Muscle layer of duodenum (tissue), 2 donors: ENCODE measurements at regions not wholly inside any gene's neighbourhood (a gene's known extent, or its start where the extent isn't known, plus 50 kb on each side); places are given as distances from the start of the nearest gene placed in this dataset.
"Not testable (repeated sequence)": the region's sequence is repeated elsewhere in the genome, so short reads cannot be mapped to it uniquely, and the experiment has no call there.

Experiments used
- H3K27ac ChIP-seq: one replicate; pipeline ENCODE4 v1.7.0; 2013; ENCODE audit warnings: mild to moderate bottlenecking, low read length
- H3K27me3 ChIP-seq: one replicate; pipeline ENCODE4 v1.7.0; 2013; ENCODE audit warnings: low read depth, mild to moderate bottlenecking, control low read depth, low read length
- H3K36me3 ChIP-seq, 2 donors: one replicate each; pipeline ENCODE4 v1.7.0; 2013; ENCODE audit warnings: low read length in 2 of 2, control low read depth in 1 of 2, mild to moderate bottlenecking in 1 of 2; ENCODE audit not compliant: insufficient read depth in 2 of 2, control insufficient read depth in 1 of 2
- H3K4me1 ChIP-seq, 2 donors: one replicate each; pipeline ENCODE4 v1.7.0; 2013; ENCODE audit warnings: low read length in 2 of 2, mild to moderate bottlenecking in 2 of 2, control low read depth in 1 of 2, moderate library complexity in 1 of 2; ENCODE audit not compliant: insufficient read depth in 2 of 2, control insufficient read depth in 1 of 2
- H3K4me3 ChIP-seq, 2 donors: one replicate each; pipeline ENCODE4 v1.7.0; 2013; ENCODE audit warnings: low read length in 2 of 2, low read depth in 1 of 2, mild to moderate bottlenecking in 1 of 2
- H3K9me3 ChIP-seq, 2 donors: one replicate each; pipeline ENCODE4 v1.7.0; 2013; ENCODE audit warnings: low read length in 2 of 2, control low read depth in 1 of 2, mild to moderate bottlenecking in 1 of 2; ENCODE audit not compliant: control insufficient read depth in 1 of 2
- donor health status: healthy.

DNA sequence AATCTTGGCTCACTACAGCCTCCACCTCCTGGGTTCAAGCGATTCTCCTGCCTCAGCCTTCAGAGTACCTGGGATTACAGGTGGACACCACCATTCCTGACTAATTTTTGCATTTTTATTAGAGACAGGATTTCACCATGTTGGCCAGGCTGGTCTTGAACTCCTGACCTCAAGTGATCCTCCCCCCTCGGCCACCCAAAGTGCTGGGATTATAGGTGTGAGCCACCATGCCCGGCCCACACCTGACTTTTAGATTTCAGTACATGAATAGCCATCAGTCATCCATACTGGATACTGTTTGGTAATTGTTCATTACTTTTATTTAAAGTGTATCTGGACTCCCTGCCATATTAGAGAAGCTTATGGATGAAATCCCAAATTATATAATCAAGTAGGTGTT is 82.6 kb upstream of the DCC start:
- not testable (repeated sequence) for H3K9me3 ChIP-seq, H3K36me3 ChIP-seq, H3K27ac ChIP-seq, H3K27me3 ChIP-seq, H3K4me1 ChIP-seq, H3K4me3 ChIP-seq

DNA sequence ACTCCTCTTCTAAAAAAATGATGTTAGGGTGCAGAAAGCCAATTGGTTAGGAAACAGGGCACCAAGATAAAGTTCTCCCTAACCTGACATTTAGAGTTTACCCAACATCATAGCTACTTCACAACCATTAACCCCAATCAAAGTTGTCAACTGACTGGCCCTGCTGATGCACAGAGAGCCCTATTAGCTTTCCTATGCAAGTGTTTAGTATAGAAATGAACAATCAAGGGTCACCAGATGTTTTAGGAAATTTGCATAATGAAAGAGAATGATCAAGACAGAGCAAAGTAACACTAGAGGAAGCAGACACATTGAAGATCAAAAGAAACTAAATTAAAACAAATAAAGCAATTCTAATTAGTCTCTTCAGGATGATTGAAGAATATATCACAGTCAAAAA is 64.2 kb upstream of the DCC start:
- H3K9me3 ChIP-seq, result no peaks in the 10 kb centered on the region
- no peak overlapping the region for H3K4me3 ChIP-seq
- no peaks in the 10 kb centered on the region for H3K27me3 ChIP-seq
- H3K4me1 ChIP-seq, result no peaks in the 10 kb centered on the region
- H3K27ac ChIP-seq, result no peak overlapping the region
- H3K36me3 ChIP-seq, result no peaks in the 10 kb centered on the region

DNA sequence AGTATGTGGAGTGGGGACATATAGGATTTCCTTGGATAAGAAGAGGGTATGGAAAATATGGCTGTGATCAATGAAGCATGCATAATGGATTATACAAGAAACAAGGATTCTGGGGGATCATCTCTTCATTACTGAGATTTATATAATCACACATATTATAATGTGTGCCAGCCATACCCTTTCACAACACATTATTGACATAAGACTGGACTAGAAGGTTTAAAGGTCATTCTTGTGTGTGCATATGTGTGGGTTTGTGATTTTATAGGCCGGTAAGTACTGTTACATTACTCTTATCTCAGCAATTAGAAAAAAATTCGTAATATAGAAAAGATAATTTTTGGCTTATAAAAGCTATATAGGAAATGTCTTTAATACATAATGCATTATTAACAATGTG is 62.2 kb upstream of the DCC start:
- Histone ChIP-seq H3K9me3 (no peaks in the 10 kb centered on the region), H3K36me3 (no peaks in the 10 kb centered on the region), H3K27ac (no peak overlapping the region), H3K27me3 (no peaks in the 10 kb centered on the region), H3K4me1 (no peaks in the 10 kb centered on the region), H3K4me3 (no peak overlapping the region)

DNA sequence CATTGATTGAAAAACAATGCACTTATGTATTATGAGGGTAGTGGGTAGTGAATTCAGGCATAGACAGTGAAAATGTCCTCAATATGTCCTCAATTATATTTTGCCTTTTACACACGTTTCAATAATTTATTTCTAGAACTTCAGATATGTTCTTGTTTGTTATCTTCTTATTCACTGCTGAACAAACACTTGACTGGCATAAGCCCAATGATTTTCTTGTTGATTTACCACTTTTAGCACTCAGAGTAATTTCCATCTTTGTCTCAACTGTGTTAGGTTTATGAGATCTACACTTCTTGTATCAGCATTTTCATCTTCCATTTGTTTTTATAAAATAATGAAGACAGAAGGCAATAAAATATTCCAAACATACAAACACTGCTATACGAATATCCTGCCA is 61.8 kb upstream of the DCC start:
- Histone ChIP-seq H3K27ac (no peak overlapping the region), H3K36me3 (no peaks in the 10 kb centered on the region), H3K27me3 (no peaks in the 10 kb centered on the region), H3K9me3 (no peaks in the 10 kb centered on the region), H3K4me3 (no peak overlapping the region), H3K4me1 (no peaks in the 10 kb centered on the region)

DNA sequence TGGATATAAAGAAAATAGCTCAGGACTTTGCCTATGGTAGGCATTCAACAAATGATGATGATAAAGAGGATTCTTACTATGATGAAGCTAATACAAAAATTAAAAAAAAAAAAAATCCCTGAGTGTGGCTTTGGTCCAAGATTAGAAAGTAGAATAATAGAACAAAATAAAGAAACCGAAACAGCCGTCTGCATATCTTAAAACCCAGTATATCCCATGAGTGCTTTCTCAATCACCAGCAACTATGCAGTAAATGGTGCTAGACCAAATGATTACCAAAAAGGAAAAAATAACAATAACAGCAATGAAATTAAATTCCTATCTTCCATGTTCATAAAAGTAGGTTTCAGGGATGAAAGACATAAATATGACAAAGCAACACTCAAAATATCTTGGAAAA is 59.3 kb upstream of the DCC start:
- no peaks in the 10 kb centered on the region for H3K4me1 ChIP-seq
- H3K27ac ChIP-seq, result no peak overlapping the region
- H3K36me3 ChIP-seq, result no peaks in the 10 kb centered on the region
- no peaks in the 10 kb centered on the region for H3K9me3 ChIP-seq
- no peaks in the 10 kb centered on the region for H3K27me3 ChIP-seq
- no peak overlapping the region for H3K4me3 ChIP-seq

DNA sequence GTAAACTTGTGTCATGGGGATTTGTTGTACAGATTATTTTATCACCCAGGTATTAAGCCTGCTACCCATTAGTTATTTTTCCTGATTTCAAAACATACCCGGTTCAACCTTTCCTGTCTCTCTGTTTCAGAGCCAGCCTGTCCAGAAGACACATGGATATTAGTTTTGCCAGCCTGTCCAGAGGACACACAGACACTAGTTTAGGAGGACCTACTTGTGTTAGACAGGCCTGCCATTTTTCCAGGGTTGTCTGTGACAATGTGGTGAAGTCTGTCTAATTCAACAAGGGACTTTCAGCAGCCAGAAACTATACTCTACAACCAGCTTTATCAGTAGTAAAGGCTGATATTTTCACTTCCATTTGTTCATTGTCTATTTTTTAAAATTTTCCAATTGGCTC is 56.1 kb upstream of the DCC start:
- H3K9me3 ChIP-seq, result no peaks in the 10 kb centered on the region
- no peak overlapping the region for H3K27ac ChIP-seq
- no peaks in the 10 kb centered on the region for H3K36me3 ChIP-seq
- H3K4me3 ChIP-seq, result no peak overlapping the region
- no peaks in the 10 kb centered on the region for H3K27me3 ChIP-seq
- H3K4me1 ChIP-seq, result no peaks in the 10 kb centered on the region

DNA sequence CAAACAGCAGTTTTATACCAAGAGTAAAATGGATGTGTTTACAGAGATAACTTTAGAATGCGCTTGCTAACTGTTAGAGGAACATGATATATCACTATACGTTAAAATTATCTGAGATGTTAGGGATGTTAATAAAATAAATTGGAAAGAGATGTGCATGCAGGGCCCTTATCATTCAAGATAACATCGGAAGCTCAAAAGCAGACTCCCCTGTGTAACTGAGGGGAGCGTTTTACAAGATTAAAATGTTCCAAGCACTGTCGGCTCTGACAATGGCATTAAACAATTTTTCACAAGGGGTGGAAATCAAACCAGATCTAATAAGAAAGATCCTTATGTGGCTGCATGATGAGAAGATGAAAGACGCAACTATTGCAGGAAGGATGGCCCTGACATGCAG is 53.3 kb upstream of the DCC start:
- Histone ChIP-seq H3K9me3 (no peaks in the 10 kb centered on the region), H3K4me3 (no peak overlapping the region), H3K27me3 (no peaks in the 10 kb centered on the region), H3K4me1 (no peaks in the 10 kb centered on the region), H3K36me3 (no peaks in the 10 kb centered on the region), H3K27ac (no peak overlapping the region)

DNA sequence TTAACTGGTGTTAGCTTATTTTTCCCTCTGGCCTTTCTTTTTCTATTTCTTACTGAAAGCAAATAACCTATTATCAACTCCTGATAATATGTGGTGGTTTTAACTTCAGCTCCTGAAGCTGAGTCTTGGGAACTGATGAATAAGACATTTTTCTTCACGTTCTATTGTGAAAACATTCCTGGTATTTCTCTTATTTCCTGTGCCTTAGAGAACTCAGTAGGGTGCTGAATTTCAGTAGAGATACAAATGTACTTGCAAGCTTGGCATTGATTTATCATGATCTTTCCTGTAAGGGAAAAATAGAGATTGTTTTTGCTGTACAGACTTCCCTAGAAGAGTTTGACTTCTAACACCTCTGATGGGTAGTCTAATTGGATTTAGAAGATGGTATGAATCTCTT is 52.8 kb upstream of the DCC start:
- H3K27me3 ChIP-seq, result no peaks in the 10 kb centered on the region
- H3K4me1 ChIP-seq, result no peaks in the 10 kb centered on the region
- H3K36me3 ChIP-seq, result no peaks in the 10 kb centered on the region
- no peaks in the 10 kb centered on the region for H3K9me3 ChIP-seq
- no peak overlapping the region for H3K27ac ChIP-seq
- no peak overlapping the region for H3K4me3 ChIP-seq

DNA sequence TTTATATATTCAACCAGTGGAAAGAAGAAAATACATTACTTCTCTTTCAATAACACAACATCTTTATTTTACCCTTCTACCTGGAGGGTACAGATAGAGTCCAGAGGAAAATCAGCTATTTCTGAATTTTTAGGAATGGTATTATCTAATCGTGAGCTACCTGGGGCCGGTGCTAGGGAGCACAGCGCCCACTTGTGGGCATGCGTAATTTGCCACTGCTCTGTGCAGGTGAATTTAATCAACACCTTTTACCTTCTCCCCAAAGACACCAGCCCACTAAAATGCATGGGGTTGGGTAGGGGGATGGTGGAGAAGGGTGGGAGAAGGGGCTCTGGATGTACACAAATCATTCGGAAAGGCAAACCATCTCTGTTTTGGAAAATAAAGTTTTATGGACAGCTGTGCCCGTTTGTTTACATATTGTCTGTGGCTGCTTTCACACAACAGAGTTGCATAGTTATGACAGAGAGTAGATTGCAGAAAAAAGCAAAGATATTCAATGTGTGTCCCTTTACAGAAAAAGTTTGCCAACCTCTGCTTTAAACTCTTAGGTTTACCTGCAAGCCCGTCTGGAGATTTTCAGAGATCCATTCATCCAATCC is 51.5 kb upstream of the DCC start:
- no peaks in the 10 kb centered on the region for H3K9me3 ChIP-seq
- H3K27me3 ChIP-seq, result no peaks in the 10 kb centered on the region

DNA sequence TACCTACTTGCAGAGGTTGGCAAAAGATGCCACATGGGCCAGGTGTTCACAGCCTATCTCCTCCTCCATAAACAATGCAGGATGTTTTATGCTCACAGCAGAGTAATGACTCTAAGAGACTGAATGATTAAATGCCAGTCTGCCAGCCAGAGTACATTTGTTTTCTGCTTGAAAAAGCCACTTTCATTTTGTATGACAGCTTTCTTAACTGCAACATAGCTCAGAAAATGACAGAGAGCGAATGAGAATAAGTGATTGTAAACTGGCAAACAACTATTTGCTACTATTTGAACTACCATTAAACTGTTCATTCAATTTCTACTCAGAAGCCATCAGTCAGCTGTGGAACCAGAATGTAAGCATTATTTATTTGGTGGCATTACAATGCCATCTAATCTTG is 50.6 kb upstream of the DCC start:
- no peak overlapping the region for H3K27ac ChIP-seq
- no peaks in the 10 kb centered on the region for H3K27me3 ChIP-seq
- H3K4me1 ChIP-seq, result no peaks in the 10 kb centered on the region
- no peak overlapping the region for H3K4me3 ChIP-seq
- H3K36me3 ChIP-seq, result no peaks in the 10 kb centered on the region
- H3K9me3 ChIP-seq, result no peaks in the 10 kb centered on the region

More for the DNA sequence above, 51.5 kb upstream of the DCC start:
- H3K4me1 ChIP-seq, result no peaks in the 10 kb centered on the region
- H3K27ac ChIP-seq, result no peak overlapping the region
- H3K4me3 ChIP-seq, result no peak overlapping the region
- no peaks in the 10 kb centered on the region for H3K36me3 ChIP-seq
